GM19240 (cell line): ENCODE measurements at regions not wholly inside any gene's neighbourhood (a gene's known extent, or its start where the extent isn't known, plus 50 kb on each side); places are given as distances from the start of the nearest gene placed in this dataset.
"Not testable (repeated sequence)": the region's sequence is repeated elsewhere in the genome, so short reads cannot be mapped to it uniquely, and the experiment has no call there.

Experiments
- DNase-seq: peaks from one replicate; pipeline ENCODE4 v3.0.0; 2011; ENCODE audit warnings: low spot score; ENCODE audit not compliant: insufficient read length

DNA sequence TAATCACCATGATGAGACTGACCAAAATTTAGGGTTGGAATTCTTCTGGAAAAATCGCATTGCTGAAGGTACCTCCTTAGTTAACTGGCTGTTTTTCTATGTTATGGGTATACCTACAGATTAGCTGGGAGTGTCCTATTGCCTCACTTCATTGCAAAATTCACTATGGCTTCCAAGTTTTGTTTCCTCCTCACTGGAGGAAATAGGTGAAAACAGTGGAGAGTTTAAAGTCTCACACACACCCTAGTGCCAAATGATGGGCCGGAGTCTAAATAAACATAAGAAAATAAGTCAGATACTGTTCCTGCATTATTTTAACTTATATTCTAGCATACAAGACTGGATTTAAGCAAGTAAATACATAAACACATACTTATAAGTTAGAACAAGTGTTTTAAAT, 98.2 kb downstream of the AHR start:
- DNase-seq: no peak

DNA sequence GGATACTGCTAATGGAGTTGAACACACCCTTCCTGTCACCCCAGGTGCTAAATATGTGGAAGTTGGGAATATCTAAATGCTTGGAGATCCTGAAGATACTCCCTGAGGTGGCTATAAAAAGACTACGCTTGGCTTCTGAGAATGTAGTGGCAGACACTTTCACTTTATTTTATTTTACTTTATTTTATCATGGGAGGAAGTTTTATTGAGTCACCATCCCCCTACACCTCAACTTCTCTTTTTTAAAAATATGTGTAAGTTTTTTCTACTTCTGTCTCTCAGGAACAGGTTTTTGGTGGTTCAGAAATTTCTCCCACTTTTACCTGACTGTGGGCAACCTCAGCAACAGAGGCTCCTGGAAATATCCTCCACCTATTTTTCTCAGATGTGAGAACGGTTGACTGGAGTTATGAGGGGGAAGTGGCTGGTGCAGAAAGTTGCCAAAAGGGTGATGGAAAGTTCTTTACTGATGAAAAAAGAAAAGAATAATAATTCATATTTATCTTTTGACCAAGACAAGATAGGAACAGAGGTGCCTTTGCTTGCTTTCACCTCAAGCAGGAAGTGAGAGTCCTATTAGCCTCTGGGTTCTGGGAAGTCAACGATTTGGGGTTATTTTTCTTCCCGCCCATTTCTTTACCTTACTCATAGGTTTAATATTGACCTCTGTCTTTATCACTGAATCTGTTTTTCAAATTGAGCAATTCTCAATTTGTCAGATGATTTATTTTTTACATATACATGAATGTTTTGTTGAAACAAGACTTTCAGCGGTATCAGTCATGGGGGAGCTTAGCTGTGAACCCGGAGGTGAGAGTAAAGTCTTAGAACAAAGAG, 103.6 kb downstream of the AHR start:
- no peak for DNase-seq

DNA sequence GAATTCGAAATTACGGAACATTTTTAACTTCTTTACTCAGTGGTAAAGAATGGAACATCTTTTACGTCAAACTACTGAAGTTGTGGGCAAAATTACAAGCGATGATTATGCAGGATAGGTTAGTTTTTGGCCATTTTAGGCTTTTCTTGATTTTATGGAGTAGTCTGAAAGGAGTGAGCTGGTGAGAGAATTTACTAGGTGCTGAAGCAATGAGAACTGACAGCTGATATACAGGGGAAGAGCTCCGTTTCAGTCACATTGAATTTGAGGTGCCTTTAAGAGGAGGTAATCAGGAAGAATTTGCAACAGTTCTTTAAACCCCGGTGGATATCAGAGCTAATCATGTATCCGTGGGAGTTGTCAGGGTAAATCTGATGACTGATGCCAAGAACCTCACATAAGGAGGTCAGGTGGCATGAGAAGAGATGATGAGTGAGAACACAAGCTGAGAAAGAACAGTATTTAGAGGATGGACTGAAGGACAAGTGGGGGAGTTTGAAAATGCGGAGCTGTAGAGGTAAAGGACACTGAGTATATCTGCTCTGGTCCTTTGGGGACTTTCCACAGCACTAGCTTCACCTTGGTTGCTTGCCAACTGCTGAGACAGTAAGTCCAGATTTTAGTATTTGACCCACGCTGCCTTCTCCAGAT, 104.3 kb downstream of the AHR start:
- no peak for DNase-seq

DNA sequence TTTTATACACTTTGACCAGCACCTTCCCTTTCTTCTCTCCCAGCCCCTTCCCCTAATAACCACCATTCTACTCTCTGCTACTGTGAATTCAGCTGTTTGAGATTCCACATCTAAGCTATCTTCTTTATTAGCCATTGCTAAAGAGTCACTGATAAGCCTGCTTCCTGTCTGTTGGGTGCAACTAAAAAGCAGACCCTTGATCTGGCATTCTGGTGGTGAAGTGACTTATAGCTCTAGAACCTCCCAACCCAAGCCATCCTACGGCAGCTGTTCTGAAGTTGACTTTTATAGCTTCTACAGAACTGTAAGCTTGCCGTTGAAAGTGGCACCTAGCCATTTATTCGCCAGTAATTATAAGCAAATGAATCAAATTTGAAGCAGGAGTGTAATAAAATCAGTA, 105.6 kb downstream of the AHR start:
- DNase-seq: no peak

DNA sequence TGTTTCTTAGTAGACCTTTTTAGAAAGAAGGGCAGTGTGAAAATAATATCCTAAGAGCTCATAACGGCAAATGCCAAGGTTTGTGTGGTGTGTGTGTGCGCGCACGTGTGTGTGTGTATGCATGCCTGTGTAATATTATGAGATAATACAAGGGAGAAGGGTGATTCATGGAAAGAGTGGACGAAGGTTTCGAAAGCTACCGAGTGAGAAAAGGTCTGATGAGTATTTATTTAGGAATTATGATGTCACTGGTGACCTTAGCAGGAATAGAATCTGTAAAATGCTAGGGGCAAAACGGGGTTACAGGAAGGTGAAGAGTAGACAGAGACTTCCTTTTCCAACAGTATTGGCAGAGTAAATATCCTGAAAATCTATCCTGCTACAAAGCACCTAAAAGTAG, 107.3 kb downstream of the AHR start:
- DNase-seq: no peak

DNA sequence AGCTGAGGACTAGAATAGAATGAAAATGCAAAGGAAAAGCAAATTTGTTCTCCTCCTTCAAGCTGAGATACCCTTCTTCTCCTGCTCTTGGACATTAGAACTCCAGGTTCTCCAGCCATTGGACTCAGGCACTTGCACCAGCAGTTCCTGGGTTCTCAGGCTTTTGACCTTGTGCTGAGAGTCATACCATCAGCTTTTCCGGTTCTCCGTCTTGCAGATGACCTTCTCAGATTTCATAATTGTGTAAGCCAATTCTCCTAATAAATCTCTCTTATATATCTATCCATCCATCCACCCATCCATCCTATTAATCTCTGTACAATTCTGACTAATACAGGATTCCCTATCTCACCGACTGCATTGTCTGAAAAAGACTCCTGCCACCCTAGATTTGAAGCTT, 108.3 kb downstream of the AHR start:
- no peak for DNase-seq

DNA sequence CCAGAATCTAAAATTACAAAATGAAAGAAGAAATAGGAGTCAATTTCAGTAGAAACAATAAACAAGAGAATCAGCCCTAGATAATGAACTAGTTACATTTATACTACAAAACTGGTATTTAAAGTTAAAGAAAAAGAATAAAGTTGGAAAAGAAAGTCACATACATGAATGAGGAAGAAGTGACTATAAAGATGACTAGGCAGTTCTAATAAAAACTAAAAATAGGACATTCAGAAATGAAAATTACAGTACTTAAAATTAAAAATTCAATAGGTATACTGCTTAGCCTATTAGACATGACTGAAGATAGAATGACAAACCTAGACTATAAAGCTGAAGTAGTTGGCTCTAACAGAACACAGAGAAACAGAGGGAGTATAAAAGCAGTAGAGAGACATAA, 108.8 kb downstream of the AHR start:
- no peak for DNase-seq

DNA sequence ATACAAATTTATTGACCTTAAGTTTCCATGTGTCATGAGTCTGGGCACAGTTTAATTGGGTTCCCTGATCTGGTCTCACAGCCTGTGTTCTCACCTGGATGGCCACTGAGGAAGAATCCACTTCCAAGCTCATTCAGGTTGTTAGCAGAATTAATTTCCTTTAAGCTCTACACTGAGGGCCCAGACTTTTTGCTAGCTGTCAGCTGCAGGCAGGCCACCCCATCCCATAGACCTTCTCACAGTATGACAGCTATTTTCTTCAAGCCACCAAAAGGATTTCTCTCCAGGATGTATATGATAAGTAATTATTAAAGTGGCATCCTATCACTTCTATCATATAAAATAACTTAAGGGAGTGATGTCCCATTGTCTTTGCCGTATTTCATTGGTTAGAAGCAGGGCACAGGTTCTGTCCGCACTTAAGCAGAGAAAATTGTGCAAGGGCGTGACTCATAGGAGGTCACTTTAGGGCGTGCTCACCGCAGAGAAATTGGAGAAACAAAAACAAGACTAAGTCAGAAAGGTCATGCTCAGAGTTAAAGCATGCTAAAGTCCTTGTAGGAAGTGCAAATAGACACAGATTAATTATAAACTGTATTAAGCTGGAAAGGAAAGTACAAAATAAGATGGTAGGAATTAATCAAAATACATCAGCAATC, 109.9 kb downstream of the AHR start:
- DNase-seq: no peak

DNA sequence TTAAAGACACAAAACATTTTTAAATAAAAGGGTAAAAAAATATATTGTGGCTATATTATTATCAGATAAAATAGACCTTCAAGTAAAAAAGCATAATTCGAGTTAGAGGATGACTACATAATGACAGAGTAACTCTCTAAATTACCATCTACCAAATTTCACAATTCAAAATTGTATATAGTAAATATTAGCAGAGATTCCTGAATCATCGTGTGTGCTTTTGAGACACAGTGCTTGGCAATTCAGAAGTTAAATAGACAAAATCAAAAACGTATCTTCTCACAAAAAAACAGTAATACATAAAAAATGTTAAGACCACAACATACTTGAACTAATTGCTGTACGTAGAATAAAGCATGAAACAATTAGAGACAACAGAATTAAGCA, 110.4 kb downstream of the AHR start:
- no peak for DNase-seq

DNA sequence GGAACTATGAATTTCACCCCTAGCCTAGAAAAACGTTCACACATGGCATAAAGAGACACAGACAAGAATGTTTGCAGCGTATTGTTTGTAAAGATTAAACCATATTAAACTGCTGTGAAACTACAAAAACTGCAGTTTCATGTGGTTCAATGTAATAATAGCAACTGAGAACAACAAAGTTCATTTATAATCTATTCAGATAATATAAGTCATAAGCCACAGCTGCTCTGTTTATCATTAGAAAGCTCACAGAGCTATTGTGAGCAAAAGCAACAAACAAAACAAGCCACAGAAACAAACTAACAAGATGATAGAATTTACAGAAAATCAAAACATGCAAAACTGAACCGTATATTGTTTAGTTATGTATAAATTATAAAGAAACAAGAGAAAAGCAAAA, 113.5 kb downstream of the AHR start:
- no peak for DNase-seq

DNA sequence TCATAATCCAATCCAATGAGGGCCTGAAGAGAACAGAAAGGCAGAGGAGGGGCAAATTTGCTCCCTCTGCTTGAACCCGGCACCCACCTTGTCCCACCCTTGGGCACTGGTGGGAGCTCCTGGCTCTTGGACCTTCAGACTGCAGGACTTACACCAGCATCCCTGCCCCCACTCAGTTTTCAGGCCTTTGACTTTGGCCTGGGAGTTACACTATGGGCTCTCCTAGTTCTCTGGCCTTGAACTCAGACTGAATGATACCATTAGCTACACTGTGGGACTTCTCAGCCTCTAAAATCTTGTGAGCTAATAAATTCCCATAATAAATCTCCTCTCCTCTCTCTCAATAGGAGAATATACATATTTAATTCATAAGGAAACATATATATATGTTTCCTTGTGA, 114.4 kb downstream of the AHR start:
- DNase-seq: no peak

DNA sequence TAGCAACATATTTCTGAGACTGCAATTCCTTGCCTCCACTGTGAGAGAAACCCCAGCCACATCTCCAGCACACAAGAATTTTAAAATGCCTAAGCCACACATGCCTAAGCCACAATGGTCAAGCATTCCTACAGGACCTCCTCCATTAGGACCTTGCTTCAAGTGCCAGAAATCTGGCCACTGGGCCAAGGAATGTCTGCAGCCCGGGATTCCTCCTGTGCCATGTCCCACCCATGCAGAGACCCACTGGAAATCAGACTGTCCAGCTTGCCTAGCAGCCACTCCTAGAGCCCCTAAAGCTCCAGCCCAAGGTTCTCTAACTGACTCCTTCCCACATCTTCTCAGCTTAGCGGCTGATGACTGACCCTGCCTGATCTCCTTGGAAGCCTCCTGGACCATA, 117.5 kb downstream of the AHR start:
- DNase-seq: no peak

DNA sequence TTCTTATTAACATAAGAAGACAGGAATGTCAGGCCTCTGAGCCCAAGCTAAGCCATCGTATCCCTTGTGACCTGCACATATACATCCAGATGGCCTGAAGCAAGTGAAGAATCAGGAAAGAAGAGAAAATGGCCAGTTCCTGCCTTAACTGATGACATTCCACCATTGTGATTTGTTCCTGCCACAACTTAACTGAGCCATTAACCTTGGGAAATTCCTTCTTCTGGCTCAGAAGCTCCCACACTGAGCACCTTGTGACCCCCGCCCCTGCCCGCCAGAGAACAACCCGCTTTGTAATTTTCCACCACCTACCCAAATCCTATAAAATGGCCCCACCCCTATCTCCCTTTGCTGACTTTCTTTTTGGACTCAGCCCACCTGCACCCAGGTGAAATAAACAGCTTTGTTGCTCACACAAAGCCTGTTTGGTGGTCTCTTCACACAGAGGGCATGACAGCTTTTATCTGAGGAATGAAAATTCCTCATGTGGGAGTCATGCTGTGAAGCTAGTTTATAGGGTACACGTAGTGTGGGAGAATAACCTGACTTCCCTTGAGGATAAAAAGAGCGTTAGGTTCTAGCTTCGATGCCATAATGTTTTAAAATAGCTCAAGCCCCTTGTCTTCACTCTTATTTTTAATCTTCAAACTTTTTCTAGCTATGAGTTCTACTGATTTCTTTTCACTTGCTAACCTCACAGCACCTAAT, 122.0 kb downstream of the AHR start:
- not testable (repeated sequence) for DNase-seq

DNA sequence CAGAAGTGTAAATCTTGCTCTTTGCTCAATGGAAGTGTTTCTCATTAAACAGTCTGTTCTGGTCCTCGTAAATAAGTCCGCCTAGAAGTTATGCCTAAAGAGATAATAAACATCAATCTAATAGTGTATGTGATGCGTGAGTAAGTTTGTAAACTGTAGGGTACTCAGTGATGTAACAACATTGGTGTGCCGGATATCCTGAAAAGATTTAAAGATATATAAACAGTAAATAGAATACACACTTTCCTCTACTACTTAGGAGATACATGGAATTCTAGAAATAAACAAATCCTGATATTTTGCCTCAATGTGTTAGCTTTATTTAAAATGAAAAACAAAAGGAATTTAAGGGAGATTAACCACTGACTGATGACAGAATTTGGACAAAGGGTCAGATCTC, 123.5 kb downstream of the AHR start:
- no peak for DNase-seq

DNA sequence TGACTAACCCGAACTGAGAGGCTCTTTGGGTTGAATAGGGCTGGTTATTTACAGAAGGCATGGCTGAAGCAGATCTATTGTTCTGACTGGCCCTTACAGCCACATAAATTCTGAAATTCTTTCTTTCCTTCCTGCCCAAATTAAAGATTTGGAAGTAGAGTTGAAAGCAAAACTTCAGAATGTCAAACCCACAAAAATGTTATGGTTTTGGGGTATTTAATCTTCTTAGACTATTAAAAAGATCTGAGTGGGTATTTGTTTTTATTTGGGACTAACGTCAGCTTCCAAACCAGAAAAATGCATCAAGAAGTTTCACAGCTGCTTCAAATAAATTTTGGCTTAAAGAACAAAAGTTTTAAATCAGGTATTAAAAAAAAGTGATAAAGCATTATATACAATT, 124.5 kb downstream of the AHR start:
- no peak for DNase-seq

DNA sequence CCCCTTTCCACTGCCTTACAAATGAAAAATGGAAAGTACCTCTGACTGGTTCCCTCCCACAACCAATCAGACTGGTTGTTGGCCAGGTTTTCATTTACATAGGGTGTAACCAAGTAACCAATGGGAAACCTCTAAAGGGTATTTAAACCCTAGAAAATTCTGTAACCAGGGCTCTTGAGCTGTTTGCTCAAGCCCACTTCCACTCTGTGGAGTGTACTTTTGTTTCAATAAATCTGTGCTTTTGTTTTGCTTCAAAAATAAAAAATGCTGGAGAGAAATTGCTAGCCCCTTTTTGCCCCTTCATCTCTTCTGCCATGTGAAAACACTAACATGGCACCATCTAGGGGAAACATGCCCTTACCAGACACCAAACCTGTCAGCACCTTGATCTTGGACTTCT, 129.5 kb downstream of the AHR start:
- no peak for DNase-seq

DNA sequence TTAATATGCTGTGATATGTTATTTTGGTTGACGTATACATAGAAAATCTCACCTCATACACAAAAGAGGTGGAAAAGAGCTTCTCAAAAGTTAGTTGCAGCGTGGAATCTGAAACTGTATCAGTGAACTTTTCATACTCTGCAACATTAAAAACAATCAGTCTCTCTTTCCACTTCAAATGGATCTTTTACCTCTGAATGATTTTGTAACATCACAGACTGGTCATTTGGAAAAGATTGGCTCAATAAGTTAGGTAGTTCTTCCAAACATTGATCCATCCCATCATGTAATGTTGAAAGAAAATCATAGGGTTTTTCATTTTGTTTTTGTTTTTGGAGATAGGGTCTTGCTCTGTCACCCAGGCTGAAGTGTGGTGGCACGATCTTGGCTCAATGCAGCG, 131.1 kb downstream of the AHR start:
- DNase-seq: no peak

DNA sequence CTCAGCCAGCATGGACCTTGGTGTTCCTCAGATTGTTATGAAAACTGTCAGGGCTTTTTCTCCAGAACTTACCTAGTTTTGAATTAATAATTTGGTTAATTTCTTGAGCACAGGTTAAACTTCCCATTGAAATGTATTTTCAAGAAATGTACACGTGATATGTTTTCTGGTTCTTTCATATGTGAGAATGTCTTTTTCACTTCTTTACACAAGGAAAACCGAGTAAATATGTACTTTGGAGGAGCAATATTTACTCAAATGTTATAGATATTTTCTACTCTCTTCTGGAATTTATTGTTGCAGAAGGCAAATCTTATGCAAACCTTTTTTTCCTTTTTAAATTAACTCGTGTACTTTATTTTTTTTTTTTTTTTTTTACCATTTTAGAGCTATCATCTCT, 134.3 kb downstream of the AHR start:
- no peak for DNase-seq

DNA sequence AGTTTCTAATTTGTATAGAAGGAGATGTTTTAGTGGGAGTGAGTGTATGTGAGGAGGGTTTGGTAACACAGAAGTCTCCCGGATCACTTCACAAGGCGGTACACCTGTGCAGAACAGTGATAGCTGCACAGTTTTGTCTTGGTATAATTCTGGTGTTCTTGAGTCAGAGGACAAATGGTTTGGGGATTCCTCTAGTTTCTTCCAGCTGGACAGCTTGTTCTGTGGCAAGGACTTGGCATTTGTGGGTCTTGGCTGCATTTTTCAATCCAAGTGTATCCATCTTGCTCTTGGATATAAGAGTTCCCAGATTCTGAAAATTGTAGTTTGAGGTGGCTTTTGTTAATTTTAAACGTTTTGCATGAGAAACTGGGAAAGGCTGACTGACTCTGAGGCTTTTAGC, 135.7 kb downstream of the AHR start:
- no peak for DNase-seq

DNA sequence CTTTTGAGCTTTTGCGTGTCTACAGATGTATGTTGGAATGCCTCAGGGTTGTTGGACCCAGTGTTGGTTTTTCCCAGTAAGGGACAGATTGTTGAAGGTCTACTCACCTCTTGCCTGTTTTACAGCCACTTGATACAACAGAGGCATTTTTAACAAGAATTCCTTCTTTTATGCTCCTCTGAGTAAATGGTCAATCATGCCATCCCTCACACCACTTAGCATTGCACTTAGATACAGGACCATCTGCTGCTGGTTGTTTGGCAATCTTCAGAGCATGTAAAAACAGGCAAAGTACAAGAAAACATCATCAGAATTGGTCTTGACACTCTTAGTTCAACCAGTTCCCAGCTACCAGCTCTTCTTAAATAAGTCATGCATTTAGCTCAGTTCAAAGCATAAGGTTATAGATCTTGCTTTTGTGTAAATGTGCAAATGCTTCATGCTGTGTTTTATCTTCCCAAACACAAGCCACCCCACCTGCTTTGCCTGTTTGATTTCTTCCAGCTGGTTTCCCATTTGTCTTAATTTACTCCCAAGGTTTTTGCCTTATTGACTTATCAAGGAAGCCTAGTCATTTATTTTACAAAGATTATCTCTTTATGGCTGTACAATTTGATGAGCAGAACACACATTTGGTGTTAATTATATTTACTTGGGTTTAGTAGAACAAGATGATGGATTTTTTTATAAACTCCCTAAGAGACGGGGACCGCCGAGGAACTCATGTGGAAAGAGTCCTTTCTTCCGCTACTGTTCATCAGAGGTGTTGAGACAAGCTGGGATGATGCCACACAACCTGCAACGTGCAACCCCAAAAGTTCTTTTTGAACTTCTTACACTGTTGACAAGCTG, 136.6 kb downstream of the AHR start:
- no peak for DNase-seq

DNA sequence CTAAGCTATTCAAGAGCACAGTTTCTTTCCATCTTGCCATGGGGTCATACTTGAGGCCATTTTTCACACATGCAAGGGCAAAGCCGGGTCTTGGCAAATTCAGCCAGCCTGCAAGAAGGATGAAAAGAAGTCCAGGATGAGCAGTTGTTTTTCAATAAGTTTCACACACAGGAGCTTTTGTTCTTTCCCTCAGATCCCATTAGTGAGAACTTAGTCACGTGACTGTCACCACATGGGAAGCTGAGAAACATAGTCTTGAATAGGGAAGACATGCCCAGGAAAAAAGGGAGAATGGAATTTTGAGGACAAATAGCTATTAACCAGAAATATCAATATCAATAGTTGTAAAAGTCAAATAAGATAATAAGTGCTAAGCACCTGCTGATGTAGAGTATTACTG, 137.7 kb downstream of the AHR start:
- DNase-seq: no peak
